ENCODE measurements at regions not wholly inside any gene's neighbourhood (a gene's known extent, or its start where the extent isn't known, plus 50 kb on each side); places are given as distances from the start of the nearest gene placed in this dataset.

- no peak for TF ChIP-seq POLR2A (IDR thresholded peaks at IDR 0.05; ENCODE audit: low read length)
- TF ChIP-seq, protein P1, sequence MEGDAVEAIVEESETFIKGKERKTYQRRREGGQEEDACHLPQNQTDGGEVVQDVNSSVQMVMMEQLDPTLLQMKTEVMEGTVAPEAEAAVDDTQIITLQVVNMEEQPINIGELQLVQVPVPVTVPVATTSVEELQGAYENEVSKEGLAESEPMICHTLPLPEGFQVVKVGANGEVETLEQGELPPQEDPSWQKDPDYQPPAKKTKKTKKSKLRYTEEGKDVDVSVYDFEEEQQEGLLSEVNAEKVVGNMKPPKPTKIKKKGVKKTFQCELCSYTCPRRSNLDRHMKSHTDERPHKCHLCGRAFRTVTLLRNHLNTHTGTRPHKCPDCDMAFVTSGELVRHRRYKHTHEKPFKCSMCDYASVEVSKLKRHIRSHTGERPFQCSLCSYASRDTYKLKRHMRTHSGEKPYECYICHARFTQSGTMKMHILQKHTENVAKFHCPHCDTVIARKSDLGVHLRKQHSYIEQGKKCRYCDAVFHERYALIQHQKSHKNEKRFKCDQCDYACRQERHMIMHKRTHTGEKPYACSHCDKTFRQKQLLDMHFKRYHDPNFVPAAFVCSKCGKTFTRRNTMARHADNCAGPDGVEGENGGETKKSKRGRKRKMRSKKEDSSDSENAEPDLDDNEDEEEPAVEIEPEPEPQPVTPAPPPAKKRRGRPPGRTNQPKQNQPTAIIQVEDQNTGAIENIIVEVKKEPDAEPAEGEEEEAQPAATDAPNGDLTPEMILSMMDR (IDR thresholded peaks at IDR 0.05): no peak
- TF ChIP-seq EP300 (IDR thresholded peaks at IDR 0.05): no peak
- TF ChIP-seq SREBF2 (IDR thresholded peaks at IDR 0.05): no peak
- TF ChIP-seq POLR2AphosphoS2 (conservative IDR thresholded peaks at IDR 0.05; ENCODE audit: low read length): no peak
Measured at GRCh38 chr12:13580206-13580605, 383.7 kb downstream of the EMP1 start.

Measured in A549 (cell line).